Keratinocyte (primary cell): ENCODE measurements at regions not wholly inside any gene's neighbourhood (a gene's known extent, or its start where the extent isn't known, plus 50 kb on each side); places are given as distances from the start of the nearest gene placed in this dataset.

Experiments used
- EZH2 ChIP-seq: IDR thresholded peaks from one replicate; pipeline ENCODE4 v1.6.1; 2012; ENCODE audit warnings: inconsistent platforms, mild to moderate bottlenecking, low read length, moderate library complexity
- TF ChIP-seq, protein P1 (sequence below), 3 experiments: IDR thresholded peaks in 1 of 3; conservative IDR thresholded peaks in 1 of 3; optimal IDR thresholded peaks in 1 of 3; 2 replicates in 2 of 3; 3 replicates in 1 of 3; pipeline versions ENCODE3 to v1.5.1; 2011; ENCODE audit warnings: low read length in 3 of 3, mild to moderate bottlenecking in 3 of 3, moderate library complexity in 2 of 3, control low read depth in 1 of 3, inconsistent platforms in 1 of 3; ENCODE audit not compliant: insufficient read depth in 2 of 3; ENCODE audit errors: extremely low read depth in 1 of 3

DNA sequence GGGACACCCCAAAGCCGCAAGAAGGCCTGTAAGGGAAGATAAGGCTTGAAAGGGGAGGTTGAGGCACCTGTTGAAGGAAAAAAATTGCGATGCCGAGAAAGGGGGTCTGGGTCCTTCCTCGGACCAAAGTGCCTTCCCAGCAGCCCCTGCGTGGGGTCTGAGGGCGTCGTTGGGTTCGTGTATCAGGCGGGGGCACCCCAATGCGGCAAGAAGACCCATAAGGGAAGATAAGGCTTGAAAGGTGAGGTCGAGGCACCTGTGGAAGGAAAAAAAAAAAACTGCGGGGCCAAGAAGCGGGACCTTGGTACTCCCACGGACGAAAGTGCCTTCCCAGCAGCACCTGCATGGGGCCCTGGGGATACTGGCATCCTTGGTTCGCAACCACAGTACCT lies 277.5 kb downstream of the ALG10 start:
- TF ChIP-seq, protein P1, sequence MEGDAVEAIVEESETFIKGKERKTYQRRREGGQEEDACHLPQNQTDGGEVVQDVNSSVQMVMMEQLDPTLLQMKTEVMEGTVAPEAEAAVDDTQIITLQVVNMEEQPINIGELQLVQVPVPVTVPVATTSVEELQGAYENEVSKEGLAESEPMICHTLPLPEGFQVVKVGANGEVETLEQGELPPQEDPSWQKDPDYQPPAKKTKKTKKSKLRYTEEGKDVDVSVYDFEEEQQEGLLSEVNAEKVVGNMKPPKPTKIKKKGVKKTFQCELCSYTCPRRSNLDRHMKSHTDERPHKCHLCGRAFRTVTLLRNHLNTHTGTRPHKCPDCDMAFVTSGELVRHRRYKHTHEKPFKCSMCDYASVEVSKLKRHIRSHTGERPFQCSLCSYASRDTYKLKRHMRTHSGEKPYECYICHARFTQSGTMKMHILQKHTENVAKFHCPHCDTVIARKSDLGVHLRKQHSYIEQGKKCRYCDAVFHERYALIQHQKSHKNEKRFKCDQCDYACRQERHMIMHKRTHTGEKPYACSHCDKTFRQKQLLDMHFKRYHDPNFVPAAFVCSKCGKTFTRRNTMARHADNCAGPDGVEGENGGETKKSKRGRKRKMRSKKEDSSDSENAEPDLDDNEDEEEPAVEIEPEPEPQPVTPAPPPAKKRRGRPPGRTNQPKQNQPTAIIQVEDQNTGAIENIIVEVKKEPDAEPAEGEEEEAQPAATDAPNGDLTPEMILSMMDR (optimal IDR thresholded peaks at IDR 0.05 in 1 of 3, IDR thresholded peaks at IDR 0.05 in 1 of 3, conservative IDR thresholded peaks at IDR 0.05 in 1 of 3; ENCODE audit: extremely low read depth in 1 of 3, insufficient read depth in 2 of 3, low read length in 3 of 3): no peak
- no peak for TF ChIP-seq EZH2
